ENCODE measurements at regions not wholly inside any gene's neighbourhood (a gene's known extent, or its start where the extent isn't known, plus 50 kb on each side); places are given as distances from the start of the nearest gene placed in this dataset.

- Histone ChIP-seq H3K27me3 (ENCODE audit: insufficient read depth, poor library complexity, severe bottlenecking) (no peaks in the 10 kb centered on the region), H3K27ac (replicated peaks) (no peak overlapping the region), H3K4me3 (replicated peaks; ENCODE audit: insufficient read depth, low read length) (no peak overlapping the region)
- TF ChIP-seq SPI1 (IDR thresholded peaks at IDR 0.05; ENCODE audit: borderline replicate concordance, low read depth) (no peak), GABPA (IDR thresholded peaks at IDR 0.05; ENCODE audit: low read depth) (no peak), POLR2AphosphoS5 (IDR thresholded peaks at IDR 0.05; ENCODE audit: low read depth) (no peak), CTCF (IDR thresholded peaks at IDR 0.05; ENCODE audit: insufficient read depth, low read length) (no peak), REST (IDR thresholded peaks at IDR 0.05; ENCODE audit: insufficient replicate concordance, low read depth) (no peak)
- no peak for DNase-seq (ENCODE audit: low read depth in 1 of 2, low spot score in 1 of 2)
Observed at GRCh38 chr2:128444816-128445522, 126.3 kb upstream of the HS6ST1 start.

GRCh38 chr2:128445523-128445900 lies 126.8 kb upstream of the HS6ST1 start:
- no peak for TF ChIP-seq REST (IDR thresholded peaks at IDR 0.05; ENCODE audit: insufficient replicate concordance, low read depth)
- no peak for TF ChIP-seq GABPA (IDR thresholded peaks at IDR 0.05; ENCODE audit: low read depth)
- TF ChIP-seq CTCF (IDR thresholded peaks at IDR 0.05; ENCODE audit: insufficient read depth, low read length): no peak
- Histone ChIP-seq H3K27ac (replicated peaks) (no peak overlapping the region), H3K4me3 (replicated peaks; ENCODE audit: insufficient read depth, low read length) (no peak overlapping the region), H3K27me3 (ENCODE audit: insufficient read depth, poor library complexity, severe bottlenecking) (no peaks in the 10 kb centered on the region)
- no peak for DNase-seq (ENCODE audit: low read depth in 1 of 2, low spot score in 1 of 2)

GRCh38 chr2:128446049-128446873 lies 127.6 kb upstream of the HS6ST1 start:
- DNase-seq (ENCODE audit: low read depth in 1 of 2, low spot score in 1 of 2): no peak
- no peak for TF ChIP-seq GABPA (IDR thresholded peaks at IDR 0.05; ENCODE audit: low read depth)
- TF ChIP-seq REST (IDR thresholded peaks at IDR 0.05; ENCODE audit: insufficient replicate concordance, low read depth): no peak
- TF ChIP-seq SPI1 (IDR thresholded peaks at IDR 0.05; ENCODE audit: borderline replicate concordance, low read depth): no peak
- TF ChIP-seq POLR2AphosphoS5 (IDR thresholded peaks at IDR 0.05; ENCODE audit: low read depth): no peak
- TF ChIP-seq CTCF (IDR thresholded peaks at IDR 0.05; ENCODE audit: insufficient read depth, low read length): no peak

More at GRCh38 chr2:128446049-128446873, 127.6 kb upstream of the HS6ST1 start:
- Histone ChIP-seq H3K4me3 (replicated peaks; ENCODE audit: insufficient read depth, low read length) (no peak overlapping the region), H3K27me3 (ENCODE audit: insufficient read depth, poor library complexity, severe bottlenecking) (no peaks in the 10 kb centered on the region), H3K27ac (replicated peaks) (no peak overlapping the region)

All from HL-60 (cell line).